Retinal pigment epithelial cell (primary cell): ENCODE measurements at regions not wholly inside any gene's neighbourhood (a gene's known extent, or its start where the extent isn't known, plus 50 kb on each side); places are given as distances from the start of the nearest gene placed in this dataset.
"Not testable (repeated sequence)": the region's sequence is repeated elsewhere in the genome, so short reads cannot be mapped to it uniquely, and the experiment has no call there.

Source experiments
- DNase-seq: peaks from one replicate; pipeline ENCODE4 v3.0.0-alpha.2; 2010; ENCODE audit warnings: low read depth
- H3K4me3 ChIP-seq: 2 replicates; pipeline ENCODE4 v1.5.1; 2011; ENCODE audit warnings: mild to moderate bottlenecking, low read length, control low read depth, moderate library complexity
- TF ChIP-seq, protein P1 (sequence below): conservative IDR thresholded peaks from 2 replicates; pipeline ENCODE4 v1.5.1; 2011; ENCODE audit warnings: low read depth, low read length, control low read depth, inconsistent platforms

DNA sequence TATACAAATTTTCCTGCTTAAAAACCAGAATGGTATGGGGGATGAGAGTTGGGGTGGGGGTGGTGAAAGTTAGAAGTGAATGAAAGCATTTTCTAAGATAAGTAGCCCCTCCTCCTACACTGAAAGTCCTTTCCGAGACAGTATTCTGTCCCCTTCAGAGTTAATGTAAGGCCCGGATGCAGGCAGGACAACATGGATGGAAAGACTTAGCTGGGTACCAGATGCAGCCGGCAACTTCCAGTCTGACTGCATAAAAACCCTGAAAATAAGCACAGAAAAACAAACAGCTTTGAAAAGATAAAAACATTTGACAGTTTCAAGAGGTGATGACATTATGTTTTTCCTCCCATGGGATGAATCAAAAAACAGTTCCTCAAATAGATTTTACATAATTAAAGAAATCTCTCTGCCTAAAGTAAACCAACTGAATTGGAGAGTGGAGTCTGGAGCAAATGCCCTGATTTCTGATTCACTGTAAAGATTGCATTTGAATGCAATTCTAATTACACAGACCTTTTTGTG lies 196.3 kb downstream of the GPAT3 start:
- TF ChIP-seq, protein P1, sequence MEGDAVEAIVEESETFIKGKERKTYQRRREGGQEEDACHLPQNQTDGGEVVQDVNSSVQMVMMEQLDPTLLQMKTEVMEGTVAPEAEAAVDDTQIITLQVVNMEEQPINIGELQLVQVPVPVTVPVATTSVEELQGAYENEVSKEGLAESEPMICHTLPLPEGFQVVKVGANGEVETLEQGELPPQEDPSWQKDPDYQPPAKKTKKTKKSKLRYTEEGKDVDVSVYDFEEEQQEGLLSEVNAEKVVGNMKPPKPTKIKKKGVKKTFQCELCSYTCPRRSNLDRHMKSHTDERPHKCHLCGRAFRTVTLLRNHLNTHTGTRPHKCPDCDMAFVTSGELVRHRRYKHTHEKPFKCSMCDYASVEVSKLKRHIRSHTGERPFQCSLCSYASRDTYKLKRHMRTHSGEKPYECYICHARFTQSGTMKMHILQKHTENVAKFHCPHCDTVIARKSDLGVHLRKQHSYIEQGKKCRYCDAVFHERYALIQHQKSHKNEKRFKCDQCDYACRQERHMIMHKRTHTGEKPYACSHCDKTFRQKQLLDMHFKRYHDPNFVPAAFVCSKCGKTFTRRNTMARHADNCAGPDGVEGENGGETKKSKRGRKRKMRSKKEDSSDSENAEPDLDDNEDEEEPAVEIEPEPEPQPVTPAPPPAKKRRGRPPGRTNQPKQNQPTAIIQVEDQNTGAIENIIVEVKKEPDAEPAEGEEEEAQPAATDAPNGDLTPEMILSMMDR, result no peak
- H3K4me3 ChIP-seq, result no peak overlapping the region

DNA sequence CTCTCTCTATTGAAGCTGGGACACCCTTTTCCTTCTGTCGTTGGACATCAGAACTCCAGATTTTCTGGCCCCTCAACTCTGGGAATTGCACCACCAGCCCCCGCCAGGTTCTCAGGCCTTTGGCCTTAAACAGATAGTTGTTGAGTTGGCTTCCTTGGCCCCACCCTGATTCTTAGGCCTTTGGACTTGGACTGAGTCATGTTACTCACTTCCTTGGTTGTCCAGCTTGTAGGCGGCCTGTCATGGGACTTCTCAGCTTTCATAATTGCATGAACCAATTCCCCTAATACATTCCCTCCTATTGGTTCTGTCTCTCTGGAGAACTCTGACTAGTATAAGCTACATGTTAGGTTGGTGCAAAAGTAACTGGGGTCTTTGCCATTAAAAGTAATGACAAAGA lies 195.7 kb downstream of the GPAT3 start:
- no peak for DNase-seq
- TF ChIP-seq, protein P1, result no peak
- H3K4me3 ChIP-seq, result no peak overlapping the region

More for the DNA sequence above, 196.3 kb downstream of the GPAT3 start:
- DNase-seq, result no peak

DNA sequence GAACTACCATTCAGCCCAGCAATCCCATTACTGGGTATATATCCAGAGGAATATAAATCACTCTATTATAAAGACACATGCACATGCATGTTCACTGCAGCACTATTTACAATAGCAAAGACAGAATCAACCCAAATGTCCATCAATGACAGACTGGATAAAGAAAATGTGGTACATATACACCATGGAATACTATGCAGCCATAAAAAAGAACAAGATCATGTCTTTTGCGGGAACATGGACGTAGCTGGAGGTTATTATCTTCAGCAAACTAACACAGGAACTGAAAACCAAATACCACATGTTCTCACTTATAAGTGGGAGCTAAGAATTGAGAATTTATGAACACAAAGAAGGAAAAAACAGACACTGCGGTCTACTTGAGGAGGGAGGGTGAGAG lies 195.1 kb downstream of the GPAT3 start:
- not testable (repeated sequence) for DNase-seq, H3K4me3 ChIP-seq

DNA sequence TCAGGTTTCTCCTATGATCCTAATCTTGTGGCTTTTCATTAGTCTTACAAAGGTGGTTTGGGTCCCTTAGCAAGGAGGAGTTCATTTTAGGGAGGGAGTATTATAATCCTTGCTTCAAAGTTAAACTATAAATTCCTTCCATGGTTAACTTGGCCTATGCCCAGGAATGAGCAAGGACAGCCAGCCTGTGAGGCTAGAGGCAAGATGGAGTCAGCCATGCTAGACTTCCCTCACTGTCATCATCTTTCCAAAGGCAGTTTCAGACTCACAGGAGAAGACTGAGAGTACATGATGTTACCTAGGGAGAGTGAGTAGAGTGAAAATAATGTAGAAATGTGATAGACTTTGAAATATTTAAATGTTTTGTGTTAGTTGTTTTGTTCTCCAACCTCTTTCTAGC lies 192.3 kb downstream of the GPAT3 start:
- H3K4me3 ChIP-seq, result no peak overlapping the region
- DNase-seq, result no peak
- TF ChIP-seq, protein P1, result no peak

DNA sequence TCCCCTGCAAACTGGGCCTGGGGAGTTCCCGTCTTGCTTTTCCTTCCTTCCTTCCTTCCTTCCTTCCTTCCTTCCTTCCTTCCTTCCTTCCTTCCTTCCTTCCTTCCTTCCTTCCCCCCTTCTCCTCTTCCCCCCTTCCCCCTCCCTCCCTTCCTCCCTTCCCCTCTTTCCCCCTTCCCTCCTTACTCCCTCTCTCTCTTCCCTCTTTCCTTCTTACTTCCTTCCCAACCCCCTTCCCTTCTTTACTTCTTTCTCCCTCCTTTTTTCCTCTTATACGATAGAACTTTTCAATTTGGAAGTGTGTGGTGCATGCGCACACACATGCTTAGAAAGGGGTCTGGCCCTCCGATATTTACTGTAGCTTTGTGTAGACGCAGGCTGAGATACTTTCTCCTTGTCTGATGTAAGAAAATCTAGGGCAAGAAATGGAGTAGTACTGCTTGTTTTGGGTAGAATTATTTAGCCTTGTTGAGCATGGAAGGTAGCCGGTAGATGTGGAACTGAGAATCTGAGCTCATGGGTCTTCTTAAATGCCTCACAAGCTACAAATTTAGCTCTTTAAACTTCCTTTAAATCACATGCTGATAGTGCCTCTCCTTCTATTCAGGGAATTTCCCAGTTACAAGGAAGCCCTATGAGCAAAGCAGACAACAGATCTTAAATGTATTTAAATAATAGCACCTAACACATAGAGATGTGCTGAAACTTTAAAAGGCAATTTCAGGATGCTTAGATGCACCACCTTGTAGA lies 189.6 kb downstream of the GPAT3 start:
- no peak overlapping the region for H3K4me3 ChIP-seq
- no peak for DNase-seq
- TF ChIP-seq, protein P1, result no peak

DNA sequence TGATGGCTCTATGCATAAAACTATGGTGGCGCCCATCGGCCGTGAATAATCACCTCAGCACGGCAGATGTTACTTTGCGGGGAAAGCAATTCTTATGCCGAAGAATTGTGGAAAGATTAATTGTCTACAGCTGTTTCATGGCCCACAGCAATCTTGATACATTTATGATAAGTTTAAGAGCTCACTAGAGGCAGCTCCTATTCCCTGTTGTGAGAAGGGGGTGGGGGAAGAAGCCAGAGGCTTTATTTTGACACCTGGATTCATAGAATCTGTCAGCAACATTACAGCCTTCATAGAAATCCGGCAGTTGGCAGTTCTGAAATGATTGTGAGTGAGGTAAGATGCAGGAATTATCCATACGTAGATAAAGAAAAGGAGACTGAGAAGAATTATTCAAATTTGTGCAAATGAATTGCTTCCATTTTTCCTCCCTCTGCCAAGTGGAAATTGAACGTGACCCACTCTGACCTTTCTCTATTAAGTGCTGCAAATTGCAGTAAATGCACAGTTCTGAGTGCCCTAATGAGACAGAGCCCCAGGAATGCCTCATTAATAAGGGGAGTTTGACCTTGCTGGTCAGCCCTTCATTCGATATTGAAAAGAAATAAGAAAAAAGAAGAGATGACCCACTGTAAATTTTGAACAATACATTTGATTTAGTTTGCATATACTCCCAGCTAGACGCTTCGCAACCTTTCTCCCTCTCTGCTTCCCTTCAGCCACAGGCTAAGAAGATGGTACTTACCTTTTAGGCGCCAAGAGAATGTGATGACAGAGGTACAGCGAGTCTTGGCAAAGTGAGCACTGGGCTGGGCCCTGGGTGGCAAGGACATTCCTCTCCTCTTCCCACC lies 188.8 kb downstream of the GPAT3 start:
- TF ChIP-seq, protein P1, result no peak
- DNase-seq, result no peak
- no peak overlapping the region for H3K4me3 ChIP-seq

DNA sequence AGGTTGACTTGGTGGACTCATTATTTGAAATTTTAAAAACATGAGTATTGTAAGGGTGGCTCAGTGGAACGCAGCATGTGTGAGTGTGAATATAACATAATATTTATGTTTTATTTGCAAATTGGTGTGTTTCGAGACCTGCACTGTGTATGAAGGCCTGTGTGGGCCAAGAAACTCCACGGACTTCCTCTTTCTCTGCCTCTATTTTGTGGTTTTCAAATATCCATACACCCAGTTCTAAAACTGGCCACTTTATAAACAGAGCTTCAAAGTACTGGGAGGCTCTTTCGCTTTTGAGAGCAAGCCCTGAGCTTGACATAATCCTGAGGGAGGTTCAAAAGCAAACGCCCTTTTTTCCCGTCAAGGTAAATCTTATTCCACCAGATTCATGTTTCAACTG lies 187.7 kb downstream of the GPAT3 start:
- no peak overlapping the region for H3K4me3 ChIP-seq
- DNase-seq, result no peak
- TF ChIP-seq, protein P1, result no peak
